ENCODE measurements at regions not wholly inside any gene's neighbourhood (a gene's known extent, or its start where the extent isn't known, plus 50 kb on each side); places are given as distances from the start of the nearest gene placed in this dataset.

GRCh38 chr16:27691721-27692120 is 141.8 kb downstream of the KATNIP start:
- TF ChIP-seq CTCF (IDR thresholded peaks at IDR 0.05): no peak

GRCh38 chr16:27692576-27692975 is 142.6 kb downstream of the KATNIP start:
- TF ChIP-seq CTCF (IDR thresholded peaks at IDR 0.05): no peak

GRCh38 chr16:27695161-27695560 is 145.2 kb downstream of the KATNIP start:
- TF ChIP-seq CTCF (IDR thresholded peaks at IDR 0.05): no peak

GRCh38 chr16:27698266-27698665 is 148.3 kb downstream of the KATNIP start:
- peak; percentile 47 for TF ChIP-seq CTCF (IDR thresholded peaks at IDR 0.05)

DNA sequence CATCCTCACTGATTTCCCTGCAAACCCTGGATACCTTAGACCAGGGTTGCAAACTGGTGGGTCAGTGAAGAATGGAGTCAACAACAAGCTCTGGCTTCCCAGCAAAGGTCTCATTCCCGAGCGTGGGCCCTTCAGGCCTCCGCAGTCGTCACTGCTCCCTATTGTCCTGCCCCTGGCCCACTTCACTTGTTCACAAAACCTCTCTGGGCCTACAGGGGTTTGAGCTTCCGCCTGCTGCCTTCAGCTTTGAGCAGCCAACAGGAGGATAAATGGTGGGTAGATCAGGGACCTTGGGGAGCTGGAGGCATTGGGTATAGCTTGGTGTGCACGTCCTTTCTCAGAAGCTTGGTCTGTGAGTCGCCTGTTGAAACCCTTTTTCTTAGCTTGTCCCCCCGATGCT is 148.8 kb downstream of the KATNIP start:
- TF ChIP-seq CTCF (IDR thresholded peaks at IDR 0.05): no peak

- TF ChIP-seq CTCF (IDR thresholded peaks at IDR 0.05): no peak
These were observed 149.6 kb downstream of the KATNIP start for GRCh38 chr16:27699540-27699939.

DNA sequence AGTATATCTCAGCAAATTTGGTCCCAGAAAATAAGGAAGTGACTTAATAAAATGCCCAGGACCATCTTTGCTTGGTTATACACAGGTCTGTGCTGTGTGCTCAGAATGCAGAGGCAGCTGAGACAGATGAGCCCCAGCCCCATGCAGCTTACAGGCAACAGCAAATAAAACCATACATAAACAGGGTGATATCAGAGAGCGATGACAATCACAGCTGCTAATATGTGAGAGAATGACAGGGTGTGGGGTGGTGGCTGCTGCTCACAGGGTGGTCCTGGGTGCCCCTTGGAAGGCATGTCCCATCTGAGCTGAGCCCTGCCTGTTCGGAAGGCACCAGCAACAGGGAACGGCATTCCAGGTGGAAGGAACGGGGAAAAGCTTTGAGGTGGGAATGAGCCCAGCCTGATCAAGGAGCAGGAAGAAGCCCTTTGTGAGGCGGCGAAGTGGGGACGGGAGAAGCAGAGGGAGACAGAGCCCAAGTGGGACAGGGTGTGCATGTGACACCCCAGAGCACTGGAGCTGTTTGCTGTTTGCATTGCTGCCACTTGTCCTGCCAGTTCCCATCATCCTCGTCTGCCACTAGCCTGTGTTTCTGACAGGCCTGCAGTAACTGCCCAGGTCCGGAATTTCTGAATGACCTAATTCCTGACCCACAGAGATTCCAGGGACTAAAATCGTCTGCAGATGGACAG is 150.5 kb downstream of the KATNIP start:
- no peak for TF ChIP-seq CTCF (IDR thresholded peaks at IDR 0.05)

DNA sequence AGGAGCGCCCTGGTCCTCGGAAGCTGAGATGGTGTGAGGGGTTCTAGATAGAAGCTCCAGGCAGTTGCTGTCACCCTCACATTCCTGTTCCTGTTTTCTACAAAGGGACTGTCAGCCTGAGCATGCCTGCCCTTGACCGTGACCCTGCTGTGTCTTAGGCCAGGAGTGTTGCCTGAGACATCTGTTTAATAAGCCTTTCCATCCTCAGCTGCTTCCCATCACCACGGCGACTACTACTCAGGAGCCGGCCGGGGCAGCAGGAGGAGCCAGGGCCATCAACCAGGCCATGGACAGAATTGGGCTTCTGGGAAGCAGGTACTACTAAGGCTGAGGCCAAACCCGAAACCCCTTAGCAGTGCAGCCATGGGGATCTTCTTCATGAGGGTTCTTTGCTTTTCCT is 151.4 kb downstream of the KATNIP start:
- TF ChIP-seq CTCF (IDR thresholded peaks at IDR 0.05): no peak

All from LNCAP (cell line).